ENCODE measurements at regions not wholly inside any gene's neighbourhood (a gene's known extent, or its start where the extent isn't known, plus 50 kb on each side); places are given as distances from the start of the nearest gene placed in this dataset.
"Not testable (repeated sequence)": the region's sequence is repeated elsewhere in the genome, so short reads cannot be mapped to it uniquely, and the experiment has no call there.

GRCh38 chr7:94100723-94101345, 96.7 kb upstream of the BET1 start:
- DNase-seq (ENCODE audit: low read depth in 4 of 4, low spot score in 2 of 4) = no peak

- DNase-seq (ENCODE audit: low read depth in 4 of 4, low spot score in 2 of 4) = no peak
Observed at GRCh38 chr7:94104301-94104700, 100.1 kb upstream of the BET1 start.

GRCh38 chr7:94109556-94109955, 105.4 kb upstream of the BET1 start:
- DNase-seq (ENCODE audit: low read depth in 4 of 4, low spot score in 2 of 4) = no peak

GRCh38 chr7:94111009-94111408, 106.9 kb upstream of the BET1 start:
- no peak for DNase-seq (ENCODE audit: low read depth in 4 of 4, low spot score in 2 of 4)

- DNase-seq (ENCODE audit: low read depth in 4 of 4, low spot score in 2 of 4) = no peak
Observed at GRCh38 chr7:94115316-94115715, 111.2 kb upstream of the BET1 start.

- no peak for DNase-seq (ENCODE audit: low read depth in 4 of 4, low spot score in 2 of 4)
Observed at GRCh38 chr7:94123136-94123535, 119.0 kb upstream of the BET1 start.

- DNase-seq (ENCODE audit: low read depth in 4 of 4, low spot score in 2 of 4) = no peak
Observed at GRCh38 chr7:94127026-94127425, 122.9 kb upstream of the BET1 start.

- no peak for DNase-seq (ENCODE audit: low read depth in 4 of 4, low spot score in 2 of 4)
Observed at GRCh38 chr7:94128072-94128471, 123.9 kb upstream of the BET1 start.

- DNase-seq (ENCODE audit: low read depth in 4 of 4, low spot score in 2 of 4) = no peak
Observed at GRCh38 chr7:94129443-94130140, 125.4 kb upstream of the BET1 start.

GRCh38 chr7:94130716-94131115, 126.6 kb upstream of the BET1 start:
- no peak for DNase-seq (ENCODE audit: low read depth in 4 of 4, low spot score in 2 of 4)

- DNase-seq (ENCODE audit: low read depth in 4 of 4, low spot score in 2 of 4) = no peak
Observed at GRCh38 chr7:94133460-94133859, 129.3 kb upstream of the BET1 start.

- DNase-seq (ENCODE audit: low read depth in 4 of 4, low spot score in 2 of 4) = no peak
Observed at GRCh38 chr7:94135180-94135579, 131.0 kb upstream of the BET1 start.

GRCh38 chr7:94142281-94142680, 138.1 kb upstream of the BET1 start:
- no peak for DNase-seq (ENCODE audit: low read depth in 4 of 4, low spot score in 2 of 4)

- DNase-seq (ENCODE audit: low read depth in 4 of 4, low spot score in 2 of 4) = no peak
Observed at GRCh38 chr7:94145602-94146001, 141.4 kb upstream of the BET1 start.

- no peak for DNase-seq (ENCODE audit: low read depth in 4 of 4, low spot score in 2 of 4)
Observed at GRCh38 chr7:94146408-94146807, 142.3 kb upstream of the BET1 start.

- no peak for DNase-seq (ENCODE audit: low read depth in 4 of 4, low spot score in 2 of 4)
Observed at GRCh38 chr7:94149789-94150545, 145.8 kb upstream of the BET1 start.

GRCh38 chr7:94154182-94154581, 150.0 kb upstream of the BET1 start:
- DNase-seq (ENCODE audit: low read depth in 4 of 4, low spot score in 2 of 4) = no peak

GRCh38 chr7:94154858-94155257, 150.7 kb upstream of the BET1 start:
- DNase-seq (ENCODE audit: low read depth in 4 of 4, low spot score in 2 of 4) = no peak

GRCh38 chr7:94157659-94158306, 153.6 kb upstream of the BET1 start:
- not testable (repeated sequence) for DNase-seq (ENCODE audit: low read depth in 4 of 4, low spot score in 2 of 4)

GRCh38 chr7:94160719-94161435, 156.7 kb upstream of the BET1 start:
- DNase-seq (ENCODE audit: low read depth in 4 of 4, low spot score in 2 of 4) = no peak

GRCh38 chr7:94161476-94161875, 157.3 kb upstream of the BET1 start:
- no peak for DNase-seq (ENCODE audit: low read depth in 4 of 4, low spot score in 2 of 4)
